K562 (cell line): ENCODE measurements at regions not wholly inside any gene's neighbourhood (a gene's known extent, or its start where the extent isn't known, plus 50 kb on each side); places are given as distances from the start of the nearest gene placed in this dataset.

Experiments
- CHD1 ChIP-seq: fragments of 200-600 bp; sonication (generic); IDR thresholded peaks from one replicate; pipeline ENCODE4 v1.6.1; 2012; ENCODE audit warnings: mild to moderate bottlenecking, moderate library complexity, low read length, inconsistent platforms
- HDAC8 ChIP-seq: fragments of 450-650 bp; IDR thresholded peaks from 2 replicates; pipeline ENCODE4 v1.6.1; 2016; ENCODE audit warnings: mild to moderate bottlenecking, missing genetic modification characterization, moderate library complexity, missing compliant biosample characterization
- NFIX ChIP-seq: fragments of 250-450 bp; sonication (Bioruptor Pico); IDR thresholded peaks from 2 replicates; pipeline ENCODE4 v1.4.0; 2020; ENCODE audit warnings: low read depth, mild to moderate bottlenecking, moderate library complexity
- NR1H2 ChIP-seq: sonication (generic); formaldehyde crosslinking; IDR thresholded peaks from 2 replicates; pipeline ENCODE4 v1.4.0; 2020; ENCODE audit warnings: mild to moderate bottlenecking, missing genetic modification reagents
- NR3C1 ChIP-seq: sonication (generic); formaldehyde crosslinking; IDR thresholded peaks from 2 replicates; pipeline ENCODE4 v1.8.1; 2022; ENCODE audit warnings: missing genetic modification reagents
- NR4A1 ChIP-seq, 2 experiments: fragments of 250-450 bp in 1 of 2; fragments of 450-650 bp in 1 of 2; sonication (Bioruptor Pico) in 1 of 2; IDR thresholded peaks; 2 replicates each; pipeline versions ENCODE4 v1.4.0 to v1.6.1; 2016 to 2020; ENCODE audit warnings: mild to moderate bottlenecking in 2 of 2, missing compliant biosample characterization in 1 of 2, missing genetic modification characterization in 1 of 2, moderate library complexity in 1 of 2
- RAD51 ChIP-seq: fragments of 450-650 bp; IDR thresholded peaks from 2 replicates; pipeline ENCODE4 v1.7.1; 2016; ENCODE audit warnings: low read depth, mild to moderate bottlenecking, borderline replicate concordance
- RB1 ChIP-seq: fragments of 450-650 bp; IDR thresholded peaks from 2 replicates; pipeline ENCODE4 v1.6.1; 2017; ENCODE audit warnings: low read depth, mild to moderate bottlenecking
- SAP30 ChIP-seq: fragments of 200-600 bp; sonication (generic); IDR thresholded peaks from 2 replicates; pipeline ENCODE4 v1.6.1; 2012; ENCODE audit warnings: borderline replicate concordance, low read depth, mild to moderate bottlenecking, moderate library complexity, low read length, control low read depth, inconsistent platforms; ENCODE audit not compliant: insufficient read depth, poor library complexity, severe bottlenecking
- TF ChIP-seq, protein P1 (sequence below): fragments of 250-450 bp; sonication (Bioruptor Pico); IDR thresholded peaks from 2 replicates; pipeline ENCODE4 v1.4.0; 2020; ENCODE audit warnings: mild to moderate bottlenecking, moderate library complexity, borderline replicate concordance
- TF ChIP-seq, protein P2 (sequence below): fragments of 150-350 bp; conservative IDR thresholded peaks from 2 replicates; pipeline ENCODE4 v1.6.1; 2014; ENCODE audit warnings: low read length

DNA sequence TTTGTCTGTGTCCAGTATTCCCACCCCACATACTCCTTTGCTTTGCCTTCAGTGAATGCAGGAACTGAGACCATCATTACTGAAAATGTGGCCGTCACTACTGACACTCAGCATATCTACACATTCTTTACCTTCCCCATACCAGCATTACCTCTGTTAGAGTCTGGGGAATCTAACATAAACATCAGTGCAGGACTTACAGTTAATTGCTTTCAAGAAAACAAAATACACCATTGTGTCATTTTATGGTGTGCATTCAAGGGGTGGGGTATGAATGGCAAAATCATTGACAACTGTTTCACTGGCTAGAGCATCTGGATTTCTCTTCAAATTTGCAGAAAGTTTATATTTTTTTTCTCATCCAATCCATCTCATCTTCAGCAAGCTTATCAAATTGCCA lies 731.4 kb upstream of the RIOK2 start (continued):
- TF ChIP-seq, protein P1, sequence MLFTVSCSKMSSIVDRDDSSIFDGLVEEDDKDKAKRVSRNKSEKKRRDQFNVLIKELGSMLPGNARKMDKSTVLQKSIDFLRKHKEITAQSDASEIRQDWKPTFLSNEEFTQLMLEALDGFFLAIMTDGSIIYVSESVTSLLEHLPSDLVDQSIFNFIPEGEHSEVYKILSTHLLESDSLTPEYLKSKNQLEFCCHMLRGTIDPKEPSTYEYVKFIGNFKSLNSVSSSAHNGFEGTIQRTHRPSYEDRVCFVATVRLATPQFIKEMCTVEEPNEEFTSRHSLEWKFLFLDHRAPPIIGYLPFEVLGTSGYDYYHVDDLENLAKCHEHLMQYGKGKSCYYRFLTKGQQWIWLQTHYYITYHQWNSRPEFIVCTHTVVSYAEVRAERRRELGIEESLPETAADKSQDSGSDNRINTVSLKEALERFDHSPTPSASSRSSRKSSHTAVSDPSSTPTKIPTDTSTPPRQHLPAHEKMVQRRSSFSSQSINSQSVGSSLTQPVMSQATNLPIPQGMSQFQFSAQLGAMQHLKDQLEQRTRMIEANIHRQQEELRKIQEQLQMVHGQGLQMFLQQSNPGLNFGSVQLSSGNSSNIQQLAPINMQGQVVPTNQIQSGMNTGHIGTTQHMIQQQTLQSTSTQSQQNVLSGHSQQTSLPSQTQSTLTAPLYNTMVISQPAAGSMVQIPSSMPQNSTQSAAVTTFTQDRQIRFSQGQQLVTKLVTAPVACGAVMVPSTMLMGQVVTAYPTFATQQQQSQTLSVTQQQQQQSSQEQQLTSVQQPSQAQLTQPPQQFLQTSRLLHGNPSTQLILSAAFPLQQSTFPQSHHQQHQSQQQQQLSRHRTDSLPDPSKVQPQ, result no peak
- TF ChIP-seq NR4A1 (CRISPR knock-in tag; IDR thresholded peaks at IDR 0.05) (no peak), NR4A1 (tag; IDR thresholded peaks at IDR 0.05) (no peak), NR1H2 (CRISPR knock-in tag) (no peak), CHD1 (no peak), NR3C1 (CRISPR knock-in tag) (no peak), NFIX (CRISPR knock-in tag) (no peak), SAP30 (no peak), RAD51 (no peak), RB1 (no peak), HDAC8 (no peak)
- TF ChIP-seq, protein P2, sequence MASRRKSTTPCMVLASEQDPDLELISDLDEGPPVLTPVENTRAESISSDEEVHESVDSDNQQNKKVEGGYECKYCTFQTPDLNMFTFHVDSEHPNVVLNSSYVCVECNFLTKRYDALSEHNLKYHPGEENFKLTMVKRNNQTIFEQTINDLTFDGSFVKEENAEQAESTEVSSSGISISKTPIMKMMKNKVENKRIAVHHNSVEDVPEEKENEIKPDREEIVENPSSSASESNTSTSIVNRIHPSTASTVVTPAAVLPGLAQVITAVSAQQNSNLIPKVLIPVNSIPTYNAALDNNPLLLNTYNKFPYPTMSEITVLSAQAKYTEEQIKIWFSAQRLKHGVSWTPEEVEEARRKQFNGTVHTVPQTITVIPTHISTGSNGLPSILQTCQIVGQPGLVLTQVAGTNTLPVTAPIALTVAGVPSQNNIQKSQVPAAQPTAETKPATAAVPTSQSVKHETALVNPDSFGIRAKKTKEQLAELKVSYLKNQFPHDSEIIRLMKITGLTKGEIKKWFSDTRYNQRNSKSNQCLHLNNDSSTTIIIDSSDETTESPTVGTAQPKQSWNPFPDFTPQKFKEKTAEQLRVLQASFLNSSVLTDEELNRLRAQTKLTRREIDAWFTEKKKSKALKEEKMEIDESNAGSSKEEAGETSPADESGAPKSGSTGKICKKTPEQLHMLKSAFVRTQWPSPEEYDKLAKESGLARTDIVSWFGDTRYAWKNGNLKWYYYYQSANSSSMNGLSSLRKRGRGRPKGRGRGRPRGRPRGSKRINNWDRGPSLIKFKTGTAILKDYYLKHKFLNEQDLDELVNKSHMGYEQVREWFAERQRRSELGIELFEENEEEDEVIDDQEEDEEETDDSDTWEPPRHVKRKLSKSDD, result no peak
